B cell (primary cell): ENCODE measurements at regions not wholly inside any gene's neighbourhood (a gene's known extent, or its start where the extent isn't known, plus 50 kb on each side); places are given as distances from the start of the nearest gene placed in this dataset.

Source experiments
- ATAC-seq: fragments of 200-7000 bp; cut with Tn5 transposase; one replicate; pipeline ENCODE4 v1.10.0; 2021; ENCODE audit warnings: low read depth, mild to moderate bottlenecking, moderate number of reproducible peaks, moderate library complexity
- CTCF ChIA-PET: fragments of 350-600 bp; sonication (Branson Sonifier 250); formaldehyde crosslinking; loops from one replicate; lab custom pipeline; 2021; ENCODE audit warnings: antibody characterized with exemption, inconsistent platforms; lab: Charles Lee
- POLR2A ChIA-PET: fragments of 350-600 bp; sonication (Branson Sonifier 250); formaldehyde crosslinking; loops from one replicate; lab custom pipeline; 2021; ENCODE audit warnings: antibody characterized with exemption; lab: Charles Lee
- DNase-seq: peaks from one replicate; pipeline ENCODE4 v3.0.0; 2013
- H2AFZ ChIP-seq: 2 replicates; pipeline ENCODE4 v1.6.1; 2012; ENCODE audit warnings: mild to moderate bottlenecking, low read depth, low read length; ENCODE audit not compliant: insufficient read depth, poor library complexity, severe bottlenecking
- H3K27ac ChIP-seq, 2 donors: 1 replicate in 1 of 2; 2 replicates in 1 of 2; pipeline ENCODE4 v1.5.1; 2012 to 2013; ENCODE audit warnings: low read length in 2 of 2, mild to moderate bottlenecking in 2 of 2, moderate library complexity in 1 of 2
- H3K27me3 ChIP-seq, 4 experiments: fragments of 200-600 bp in 1 of 4; sonication (generic) in 1 of 4; replicated peaks in 1 of 4; 1 replicate in 2 of 4; 2 replicates in 2 of 4; pipeline versions ENCODE4 v1.6.1 to v1.7.0; 2013 to 2016; ENCODE audit warnings: low read length in 3 of 4, mild to moderate bottlenecking in 2 of 4, mixed read lengths in 1 of 4, moderate library complexity in 1 of 4; ENCODE audit not compliant: insufficient read depth in 4 of 4, control insufficient read depth in 3 of 4; ENCODE audit errors: control extremely low read depth in 1 of 4
- H3K36me3 ChIP-seq, 2 experiments: replicated peaks in 1 of 2; 1 replicate in 1 of 2; 2 replicates in 1 of 2; pipeline versions ENCODE4 v1.6.1 to v1.7.1; 2013; ENCODE audit warnings: low read length in 1 of 2; ENCODE audit not compliant: insufficient read depth in 2 of 2, control insufficient read depth in 1 of 2; ENCODE audit errors: control extremely low read depth in 1 of 2, extremely low read depth in 1 of 2
- H3K4me1 ChIP-seq, 2 donors: fragments of 200-600 bp in 1 of 2; sonication (generic) in 1 of 2; 1 replicate in 1 of 2; 2 replicates in 1 of 2; pipeline versions ENCODE4 v1.5.1 to v1.6.1; 2013 to 2017; ENCODE audit warnings: low read length in 2 of 2; ENCODE audit not compliant: control insufficient read depth in 2 of 2, insufficient read depth in 2 of 2
- H3K4me2 ChIP-seq: replicated peaks from 2 replicates; pipeline ENCODE3; 2012; ENCODE audit warnings: mild to moderate bottlenecking, low read depth, low read length; ENCODE audit not compliant: poor library complexity, severe bottlenecking
- H3K4me3 ChIP-seq, 5 experiments: fragments of 200-600 bp in 1 of 5; sonication (generic) in 1 of 5; 1 replicate in 3 of 5; 2 replicates in 2 of 5; pipeline versions ENCODE4 v1.5.1 to v1.7.0; 2011 to 2016; ENCODE audit warnings: low read length in 4 of 5, mild to moderate bottlenecking in 4 of 5, low read depth in 2 of 5, control low read depth in 1 of 5, moderate library complexity in 1 of 5; ENCODE audit not compliant: insufficient read depth in 1 of 5; ENCODE audit errors: control extremely low read depth in 1 of 5, extremely low read depth in 1 of 5
- H3K79me2 ChIP-seq: fragments of 200-600 bp; sonication (generic); one replicate; pipeline ENCODE4 v1.6.0; 2016; ENCODE audit warnings: low read length; ENCODE audit not compliant: control insufficient read depth, insufficient read depth
- H3K9ac ChIP-seq: fragments of 200-600 bp; sonication (generic); 2 replicates; pipeline ENCODE4 v1.6.1; 2017; ENCODE audit warnings: mild to moderate bottlenecking, low read length, moderate library complexity
- H3K9me3 ChIP-seq, 3 donors: one replicate each; pipeline versions ENCODE4 v1.6.1 to v1.7.1; 2013; ENCODE audit warnings: low read length in 2 of 3; ENCODE audit not compliant: control insufficient read depth in 2 of 3, insufficient read depth in 1 of 3; ENCODE audit errors: control extremely low read depth in 1 of 3
- H4K20me1 ChIP-seq: 2 replicates; pipeline ENCODE4 v1.6.0; 2012; ENCODE audit warnings: mild to moderate bottlenecking, low read length; ENCODE audit not compliant: insufficient read depth, control insufficient read depth, poor library complexity, severe bottlenecking
- H3K27ac Mint-ChIP-seq: one replicate; pipeline ENCODE4 v1.8.0; 2021; ENCODE audit warnings: mixed read lengths
- H3K27me3 Mint-ChIP-seq: one replicate; pipeline ENCODE4 v1.8.0; 2021; ENCODE audit warnings: mixed read lengths
- H3K4me1 Mint-ChIP-seq: one replicate; pipeline ENCODE4 v1.8.0; 2021; ENCODE audit warnings: mixed read lengths
- H3K4me3 Mint-ChIP-seq: one replicate; pipeline ENCODE4 v1.8.0; 2021; ENCODE audit warnings: mixed read lengths
- H3K9me3 Mint-ChIP-seq: one replicate; pipeline ENCODE4 v1.8.0; 2022; ENCODE audit warnings: mixed read lengths; ENCODE audit not compliant: insufficient read depth
- EZH2 ChIP-seq: IDR thresholded peaks from 2 replicates; pipeline ENCODE4 v1.6.1; 2012; ENCODE audit warnings: borderline replicate concordance, low read depth, mild to moderate bottlenecking, moderate library complexity, low read length; ENCODE audit not compliant: insufficient read depth, poor library complexity, severe bottlenecking
- WGBS: methylation state at CpG from one replicate; pipeline ENCODE4 v1.1.5; 2013; ENCODE audit warnings: missing lambda C conversion rate; ENCODE audit not compliant: insufficient coverage; 5-methylcytosine and 5-hydroxymethylcytosine counted together
- intact Hi-C: fragments of 100-400 bp; cut with micrococcal nuclease; formaldehyde crosslinking; loops from one replicate; pipeline ENCODE4 v1.10.0; 2022
- TF ChIP-seq, protein P1 (sequence below): fragments of 200-600 bp; IDR thresholded peaks from one replicate; pipeline ENCODE4 v1.8.0; 2022; ENCODE audit warnings: antibody characterized with exemption, mild to moderate bottlenecking

DNA sequence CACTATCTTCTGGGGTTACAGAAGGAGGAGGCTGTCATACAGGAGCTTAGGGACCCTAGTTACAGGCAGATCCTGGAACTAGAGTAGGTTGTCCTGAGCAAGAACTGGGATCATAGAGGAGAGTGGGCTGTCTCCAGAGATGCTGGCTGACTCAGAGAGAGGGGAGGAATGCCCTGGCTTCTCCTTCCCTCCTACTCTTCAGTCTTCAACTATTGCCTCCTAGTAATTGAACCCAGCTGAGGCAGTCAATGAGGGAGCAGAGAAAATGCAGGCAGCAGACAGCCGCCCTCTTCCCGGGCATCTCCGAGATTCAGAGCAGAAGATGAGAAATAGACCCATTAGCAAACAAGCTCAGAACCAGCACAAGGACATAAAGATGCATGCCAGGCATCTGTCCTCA is 118.3 kb upstream of the PDE5A start:
- POLR2A ChIA-PET, result no interaction called here
- WGBS, result no CpG with 5 or more reads among the region's 3 CpGs

GRCh38 chr4:119745351-119745750 is 116.7 kb upstream of the PDE5A start:
- Mint-ChIP-seq H3K9me3 (no peaks in the 10 kb centered on the region), H3K27me3 (peaks cover 10% of the 10 kb centered on the region), H3K4me1 (no peaks in the 10 kb centered on the region), H3K4me3 (no peak overlapping the region), H3K27ac (no peak overlapping the region)
- Histone ChIP-seq H3K27me3 (no peaks in the 10 kb centered on the region), H2AFZ (no peak overlapping the region), H3K9me3 (no peaks in the 10 kb centered on the region), H3K36me3 (no peaks in the 10 kb centered on the region), H3K4me1 (no peaks in the 10 kb centered on the region), H3K79me2 (no peaks in the 10 kb centered on the region), H3K27ac (no peak overlapping the region), H3K4me2 (no peak overlapping the region), H3K4me3 (no peak overlapping the region), H4K20me1 (no peaks in the 10 kb centered on the region), H3K9ac (no peak overlapping the region)
- WGBS, result no CpG with 5 or more reads among the region's 1 CpG
- intact Hi-C loops, result no loop called here
- TF ChIP-seq, protein P1, sequence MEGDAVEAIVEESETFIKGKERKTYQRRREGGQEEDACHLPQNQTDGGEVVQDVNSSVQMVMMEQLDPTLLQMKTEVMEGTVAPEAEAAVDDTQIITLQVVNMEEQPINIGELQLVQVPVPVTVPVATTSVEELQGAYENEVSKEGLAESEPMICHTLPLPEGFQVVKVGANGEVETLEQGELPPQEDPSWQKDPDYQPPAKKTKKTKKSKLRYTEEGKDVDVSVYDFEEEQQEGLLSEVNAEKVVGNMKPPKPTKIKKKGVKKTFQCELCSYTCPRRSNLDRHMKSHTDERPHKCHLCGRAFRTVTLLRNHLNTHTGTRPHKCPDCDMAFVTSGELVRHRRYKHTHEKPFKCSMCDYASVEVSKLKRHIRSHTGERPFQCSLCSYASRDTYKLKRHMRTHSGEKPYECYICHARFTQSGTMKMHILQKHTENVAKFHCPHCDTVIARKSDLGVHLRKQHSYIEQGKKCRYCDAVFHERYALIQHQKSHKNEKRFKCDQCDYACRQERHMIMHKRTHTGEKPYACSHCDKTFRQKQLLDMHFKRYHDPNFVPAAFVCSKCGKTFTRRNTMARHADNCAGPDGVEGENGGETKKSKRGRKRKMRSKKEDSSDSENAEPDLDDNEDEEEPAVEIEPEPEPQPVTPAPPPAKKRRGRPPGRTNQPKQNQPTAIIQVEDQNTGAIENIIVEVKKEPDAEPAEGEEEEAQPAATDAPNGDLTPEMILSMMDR, result no peak
- no peak for TF ChIP-seq EZH2
- DNase-seq (no peak), ATAC-seq (no peak)
- ChIA-PET CTCF (no interaction called here), POLR2A (no interaction called here)

More for the DNA sequence above, 118.3 kb upstream of the PDE5A start:
- intact Hi-C loops, result no loop called here
- Histone ChIP-seq H3K4me3 (no peak overlapping the region), H4K20me1 (no peaks in the 10 kb centered on the region), H3K4me2 (no peak overlapping the region), H3K27ac (no peak overlapping the region), H3K36me3 (no peaks in the 10 kb centered on the region), H3K9me3 (no peaks in the 10 kb centered on the region), H3K9ac (no peak overlapping the region), H3K4me1 (no peaks in the 10 kb centered on the region), H2AFZ (no peak overlapping the region), H3K27me3 (no peaks in the 10 kb centered on the region), H3K79me2 (no peaks in the 10 kb centered on the region)
- H3K27me3 Mint-ChIP-seq, result peaks cover 10% of the 10 kb centered on the region
- H3K4me3 Mint-ChIP-seq, result no peak overlapping the region
- H3K9me3 Mint-ChIP-seq, result no peaks in the 10 kb centered on the region
- no peak overlapping the region for H3K27ac Mint-ChIP-seq
- CTCF ChIA-PET, result interaction anchor here (0.6 kb wide), 1 partner anchor 8 kb away, joined by 4 read pairs; no protein-coding TSS in a partner anchor
- TF ChIP-seq EZH2, result no peak
- DNase-seq, result no peak
- no peak for ATAC-seq
- no peaks in the 10 kb centered on the region for H3K4me1 Mint-ChIP-seq
